ENCODE measurements at regions not wholly inside any gene's neighbourhood (a gene's known extent, or its start where the extent isn't known, plus 50 kb on each side); places are given as distances from the start of the nearest gene placed in this dataset.

DNA sequence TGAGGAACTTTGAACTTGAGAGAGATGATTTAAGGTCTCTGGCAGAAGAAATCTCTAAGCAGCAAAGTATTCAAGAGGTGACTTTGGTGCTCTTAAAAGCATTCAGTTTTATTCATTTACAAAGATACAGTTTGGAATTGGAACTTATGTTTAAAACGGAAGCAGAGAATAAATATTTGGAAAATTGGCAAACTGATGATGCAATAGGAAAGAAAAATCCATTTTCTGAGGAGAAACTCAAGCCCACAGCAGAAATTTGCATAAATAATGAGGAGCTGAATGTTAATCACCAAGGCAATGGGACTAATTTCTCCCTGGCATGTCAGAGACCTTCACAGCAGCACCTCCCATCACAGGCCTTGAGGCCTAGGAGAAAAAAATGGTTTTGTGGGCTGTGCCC, 1022.5 kb upstream of the CHAC2 start:
- DNase-seq (ENCODE audit: low read depth, low spot score) = no peak
- Histone ChIP-seq H3K27me3 (ENCODE audit: control insufficient read depth, insufficient read depth, low read length) (no peaks in the 10 kb centered on the region), H3K9me3 (ENCODE audit: control insufficient read depth, insufficient read depth, low read length) (peaks cover 7% of the 10 kb centered on the region; the same call in 1 of the 2 replicates), H3K4me3 (ENCODE audit: low read depth, low read length) (no peak overlapping the region), H3K27ac (ENCODE audit: low read depth, low read length) (no peak overlapping the region)
- ChIA-PET CTCF (no interaction called here), POLR2A (no interaction called here)
- no peak for TF ChIP-seq CTCF (IDR thresholded peaks at IDR 0.05; ENCODE audit: low read depth, low read length)

GRCh38 chr2:52732849-52733395, 1034.7 kb upstream of the CHAC2 start:
- no peak for DNase-seq (ENCODE audit: low read depth, low spot score)
- Histone ChIP-seq H3K4me3 (ENCODE audit: low read depth, low read length) (no peak overlapping the region), H3K9me3 (ENCODE audit: control insufficient read depth, insufficient read depth, low read length) (no peaks in the 10 kb centered on the region), H3K27ac (ENCODE audit: low read depth, low read length) (no peak overlapping the region), H3K27me3 (ENCODE audit: control insufficient read depth, insufficient read depth, low read length) (no peaks in the 10 kb centered on the region)
- POLR2A ChIA-PET = no interaction called here
- TF ChIP-seq CTCF (IDR thresholded peaks at IDR 0.05; ENCODE audit: low read depth, low read length) = no peak
- CTCF ChIA-PET = no interaction called here

- POLR2A ChIA-PET = no interaction called here
- CTCF ChIA-PET = no interaction called here
- Histone ChIP-seq H3K9me3 (ENCODE audit: control insufficient read depth, insufficient read depth, low read length) (no peaks in the 10 kb centered on the region), H3K27ac (ENCODE audit: low read depth, low read length) (no peak overlapping the region), H3K27me3 (ENCODE audit: control insufficient read depth, insufficient read depth, low read length) (no peaks in the 10 kb centered on the region), H3K4me3 (ENCODE audit: low read depth, low read length) (no peak overlapping the region)
- no peak for TF ChIP-seq CTCF (IDR thresholded peaks at IDR 0.05; ENCODE audit: low read depth, low read length)
- DNase-seq (ENCODE audit: low read depth, low spot score) = no peak
Measured at GRCh38 chr2:52724585-52724984, 1043.0 kb upstream of the CHAC2 start.

GRCh38 chr2:52717836-52718235, 1049.8 kb upstream of the CHAC2 start:
- ChIA-PET POLR2A (no interaction called here), CTCF (interaction anchor here (0.6 kb wide), 1 partner anchor 1007 kb away, joined by 4 read pairs; no protein-coding TSS in a partner anchor)
- Histone ChIP-seq H3K9me3 (ENCODE audit: control insufficient read depth, insufficient read depth, low read length) (no peaks in the 10 kb centered on the region), H3K4me3 (ENCODE audit: low read depth, low read length) (no peak overlapping the region), H3K27me3 (ENCODE audit: control insufficient read depth, insufficient read depth, low read length) (no peaks in the 10 kb centered on the region), H3K27ac (ENCODE audit: low read depth, low read length) (no peak overlapping the region)
- no peak for DNase-seq (ENCODE audit: low read depth, low spot score)
- no peak for TF ChIP-seq CTCF (IDR thresholded peaks at IDR 0.05; ENCODE audit: low read depth, low read length)

GRCh38 chr2:52710810-52711618, 1056.6 kb upstream of the CHAC2 start:
- no peaks in the 10 kb centered on the region for H3K9me3 ChIP-seq (ENCODE audit: control insufficient read depth, insufficient read depth, low read length)
- ChIA-PET POLR2A (no interaction called here), CTCF (interaction anchor here (1.1 kb wide), 1 partner anchor 19 kb away, joined by 3 read pairs; no protein-coding TSS in a partner anchor)
- no peaks in the 10 kb centered on the region for H3K27me3 ChIP-seq (ENCODE audit: control insufficient read depth, insufficient read depth, low read length)
- H3K27ac ChIP-seq (ENCODE audit: low read depth, low read length) = no peak overlapping the region
- no peak overlapping the region for H3K4me3 ChIP-seq (ENCODE audit: low read depth, low read length)
- TF ChIP-seq CTCF (IDR thresholded peaks at IDR 0.05; ENCODE audit: low read depth, low read length) = no peak
- no peak for DNase-seq (ENCODE audit: low read depth, low spot score)

Data from AG04450 (cell line).